ENCODE measurements at regions not wholly inside any gene's neighbourhood (a gene's known extent, or its start where the extent isn't known, plus 50 kb on each side); places are given as distances from the start of the nearest gene placed in this dataset.

DNA sequence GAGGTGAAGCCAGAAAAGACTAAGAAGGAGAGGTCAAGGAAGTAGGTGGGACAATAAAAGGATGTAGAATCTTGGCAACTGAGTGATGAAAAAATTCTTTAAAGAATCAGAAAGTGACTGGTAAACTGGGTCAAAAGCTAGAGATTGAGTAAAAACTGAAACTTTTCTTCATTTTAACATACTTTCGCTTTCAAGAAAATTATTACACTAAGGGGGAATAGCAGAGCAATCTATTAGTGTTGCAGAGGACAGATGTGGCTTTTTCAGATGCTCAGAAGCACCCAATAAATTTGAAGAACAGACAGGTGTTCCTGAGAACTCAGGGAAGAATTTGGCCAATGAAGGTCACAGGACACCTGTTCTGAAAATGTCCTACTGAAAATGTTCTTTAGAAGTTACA lies 805.4 kb upstream of the ALCAM start:
- TF ChIP-seq CTCF (optimal IDR thresholded peaks at IDR 0.05 in 1 of 3, IDR thresholded peaks at IDR 0.05 in 1 of 3, conservative IDR thresholded peaks at IDR 0.05 in 1 of 3; ENCODE audit: extremely low read depth in 1 of 3, insufficient read depth in 2 of 3, low read length in 3 of 3) (no peak), EZH2 (IDR thresholded peaks at IDR 0.05; ENCODE audit: low read length) (no peak)
